IPS-NIHi7 (cell line): ENCODE measurements at regions not wholly inside any gene's neighbourhood (a gene's known extent, or its start where the extent isn't known, plus 50 kb on each side); places are given as distances from the start of the nearest gene placed in this dataset.

Experiments
- DNase-seq: peaks from one replicate; pipeline ENCODE4 v3.0.0; 2012; ENCODE audit warnings: mixed read lengths; ENCODE audit errors: extremely low spot score

DNA sequence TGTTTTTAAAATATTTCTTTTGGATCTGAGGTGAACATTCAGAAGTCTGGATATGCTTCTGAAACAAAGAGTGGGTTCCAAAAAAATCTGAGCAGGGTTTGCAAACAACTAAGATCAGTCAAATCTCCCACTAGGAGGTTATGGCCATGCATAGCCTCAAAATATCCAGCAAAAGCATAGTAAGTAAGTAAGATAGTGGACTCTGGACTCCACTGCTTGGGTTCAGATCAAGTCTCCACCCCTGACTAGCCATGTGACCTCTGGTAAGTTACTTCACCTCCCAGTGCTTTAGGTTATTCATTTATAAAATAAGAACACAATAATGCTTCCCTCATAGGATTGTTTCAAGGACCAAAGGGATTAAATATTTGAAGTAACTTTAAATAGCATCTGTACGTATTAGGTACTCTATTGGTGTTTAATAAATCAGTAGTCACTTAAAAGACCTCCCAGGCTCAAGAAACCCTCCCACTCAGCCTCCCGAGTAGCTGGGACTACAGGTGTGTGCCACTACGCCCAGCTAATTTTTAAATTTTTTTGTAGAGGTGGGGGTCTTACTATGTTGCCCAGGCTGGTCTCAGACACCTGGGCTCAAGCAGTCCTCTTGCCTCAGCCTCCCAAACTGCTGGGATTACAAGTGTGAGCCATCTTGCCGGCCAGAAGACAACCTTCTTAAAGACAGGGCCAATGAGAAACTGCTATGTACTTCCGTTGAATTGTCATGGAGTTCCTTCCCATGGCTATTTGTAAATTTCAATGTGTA lies 95.7 kb upstream of the SOX5 start:
- DNase-seq: no peak

DNA sequence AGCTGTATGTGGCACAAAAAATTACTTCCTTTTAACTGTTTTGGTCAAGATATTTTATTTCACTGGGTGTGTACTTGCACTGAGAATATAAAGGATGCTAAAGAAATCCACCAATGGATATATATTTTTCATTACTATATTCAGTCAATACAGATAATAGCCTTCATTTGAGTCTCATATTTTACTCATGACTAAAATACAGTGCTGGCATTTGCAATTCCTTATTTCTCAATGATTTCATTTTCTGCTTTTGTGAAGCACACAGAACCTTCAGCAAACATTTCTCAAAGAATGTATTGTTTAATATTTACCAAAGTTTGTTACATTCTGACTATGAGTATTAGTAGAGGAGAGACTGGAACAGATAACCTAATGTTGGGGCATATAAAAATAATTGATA lies 93.2 kb upstream of the SOX5 start:
- no peak for DNase-seq

GRCh38 chr12:24039113-24039525 lies 89.6 kb upstream of the SOX5 start:
- DNase-seq: no peak

- peak; percentile 26 for DNase-seq
Observed at GRCh38 chr12:24038211-24038997, 88.9 kb upstream of the SOX5 start.

GRCh38 chr12:24036438-24037216 lies 87.2 kb upstream of the SOX5 start:
- DNase-seq: no peak

DNA sequence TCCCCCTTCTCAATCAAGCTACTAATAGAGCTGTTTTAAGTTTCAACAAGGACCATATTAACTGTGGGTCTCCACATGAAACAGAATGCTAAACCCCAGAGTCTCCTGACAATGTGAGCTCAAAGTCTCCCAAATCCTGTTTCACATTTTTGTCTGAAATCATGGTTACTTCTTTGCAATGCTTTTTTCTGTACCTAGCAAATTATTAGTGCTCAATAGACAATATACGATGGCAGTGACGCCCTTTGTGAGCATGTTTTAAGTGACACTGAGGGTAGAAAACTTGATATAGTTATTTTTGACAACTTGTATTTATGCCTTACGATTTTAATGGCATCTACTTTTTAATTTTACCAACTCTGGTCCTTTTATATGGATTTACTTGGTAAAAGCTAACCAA lies 85.4 kb upstream of the SOX5 start:
- DNase-seq: no peak

DNA sequence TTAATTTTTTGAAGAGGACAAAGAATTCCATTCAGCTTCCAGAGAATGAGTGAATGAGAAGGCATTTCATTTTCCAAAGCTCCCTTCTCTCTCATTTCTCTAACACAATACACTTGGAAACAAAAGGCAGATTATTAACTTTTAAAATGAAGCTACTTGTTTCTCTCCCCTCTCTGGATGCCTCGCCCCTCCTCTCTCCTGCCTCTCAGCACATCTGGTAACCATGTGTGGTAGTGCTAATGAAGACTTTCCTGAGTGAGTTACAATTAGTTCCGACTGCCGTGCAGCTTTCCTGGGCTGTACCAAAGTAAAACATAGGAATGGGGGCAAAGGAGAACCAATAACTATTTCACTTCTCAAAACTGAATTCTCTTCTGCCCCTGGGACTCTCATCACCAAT lies 84.7 kb upstream of the SOX5 start:
- no peak for DNase-seq

DNA sequence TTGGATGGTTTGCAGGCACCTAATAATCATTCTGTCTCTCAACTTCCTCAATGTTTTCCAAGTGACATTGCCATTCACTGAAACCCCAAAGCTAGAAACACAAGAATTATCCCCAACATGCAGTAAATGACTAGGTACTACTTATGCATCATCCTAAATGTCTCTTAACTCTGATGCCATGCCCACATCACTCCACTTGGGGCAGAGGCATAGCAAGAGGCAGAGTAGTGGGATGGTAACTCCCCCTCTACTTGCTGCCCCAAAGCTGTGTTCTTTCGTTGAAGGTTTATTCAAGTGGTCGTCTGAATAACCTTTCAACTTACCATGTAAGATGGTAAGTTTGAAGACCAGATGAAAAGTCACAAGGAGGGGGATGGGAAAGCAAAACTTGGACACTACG lies 77.9 kb upstream of the SOX5 start:
- DNase-seq: no peak

- peak; percentile 25 for DNase-seq
Observed at GRCh38 chr12:24025153-24025798, 75.8 kb upstream of the SOX5 start.

- no peak for DNase-seq
Observed at GRCh38 chr12:24023081-24023480, 73.6 kb upstream of the SOX5 start.

- no peak for DNase-seq
Observed at GRCh38 chr12:24021164-24021502, 71.7 kb upstream of the SOX5 start.

- no peak for DNase-seq
Observed at GRCh38 chr12:24020397-24021163, 71.1 kb upstream of the SOX5 start.

- DNase-seq: no peak
Observed at GRCh38 chr12:24015833-24016160, 66.3 kb upstream of the SOX5 start.

GRCh38 chr12:24014915-24015832 lies 65.7 kb upstream of the SOX5 start:
- DNase-seq: no peak

DNA sequence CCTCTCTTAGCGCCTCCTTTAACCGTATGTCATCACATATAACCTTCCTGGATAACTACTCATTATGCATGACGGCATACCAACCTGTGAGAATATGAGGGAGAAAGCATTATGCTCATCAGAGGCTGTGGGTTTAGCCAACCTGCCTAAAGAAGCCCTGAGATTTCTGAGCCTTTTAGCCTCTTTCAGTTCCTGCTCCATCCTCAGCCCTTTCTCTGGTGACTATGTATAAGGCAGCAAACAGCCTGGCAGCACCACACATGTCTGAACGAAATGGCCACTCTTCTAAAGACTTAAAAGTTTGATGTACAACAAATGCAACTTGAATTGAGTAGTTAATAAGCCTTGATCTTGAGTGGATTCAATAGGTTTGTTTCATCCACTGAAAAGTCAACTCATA lies 64.8 kb upstream of the SOX5 start:
- no peak for DNase-seq

GRCh38 chr12:24012528-24012927 lies 63.1 kb upstream of the SOX5 start:
- no peak for DNase-seq

GRCh38 chr12:24011927-24012507 lies 62.5 kb upstream of the SOX5 start:
- DNase-seq: no peak

DNA sequence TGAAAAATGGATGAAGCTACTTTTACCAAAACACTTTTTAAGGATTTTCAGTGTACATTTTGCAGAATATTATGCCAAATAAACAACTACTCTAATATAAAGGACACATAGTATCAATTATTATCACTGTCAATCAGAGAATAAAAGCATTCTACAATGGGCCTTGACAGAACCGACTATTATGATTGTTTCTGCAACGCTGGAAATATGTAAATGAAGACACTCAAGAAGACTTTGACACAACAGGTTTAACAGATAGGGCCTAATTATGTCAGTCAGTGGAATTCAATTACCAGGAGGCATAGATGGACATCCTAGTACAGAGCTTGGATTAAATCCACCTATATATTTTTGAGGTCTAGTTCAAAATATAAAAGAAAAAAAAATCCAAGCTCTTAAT lies 58.7 kb upstream of the SOX5 start:
- DNase-seq: no peak
